ENCODE measurements at regions not wholly inside any gene's neighbourhood (a gene's known extent, or its start where the extent isn't known, plus 50 kb on each side); places are given as distances from the start of the nearest gene placed in this dataset.

GRCh38 chr20:6974838-6975237 lies 207.4 kb downstream of the BMP2 start:
- no peak for TF ChIP-seq CTCF (IDR thresholded peaks at IDR 0.05)
- no peak for TF ChIP-seq POLR2A (IDR thresholded peaks at IDR 0.05)
- no peak for TF ChIP-seq POLR2AphosphoS5 (IDR thresholded peaks at IDR 0.05)
